HG02870 (cell line): ENCODE measurements at regions not wholly inside any gene's neighbourhood (a gene's known extent, or its start where the extent isn't known, plus 50 kb on each side); places are given as distances from the start of the nearest gene placed in this dataset.
"Not testable (repeated sequence)": the region's sequence is repeated elsewhere in the genome, so short reads cannot be mapped to it uniquely, and the experiment has no call there.

Source experiments
- ATAC-seq: cut with Tn5 transposase; IDR thresholded peaks from one replicate; pipeline ENCODE4 v1.9.1; 2021; ENCODE audit warnings: mild to moderate bottlenecking, moderate library complexity; ENCODE audit not compliant: unreplicated experiment

GRCh38 chr10:29733323-29733722, 98.6 kb upstream of the SVIL start:
- no peak for ATAC-seq

DNA sequence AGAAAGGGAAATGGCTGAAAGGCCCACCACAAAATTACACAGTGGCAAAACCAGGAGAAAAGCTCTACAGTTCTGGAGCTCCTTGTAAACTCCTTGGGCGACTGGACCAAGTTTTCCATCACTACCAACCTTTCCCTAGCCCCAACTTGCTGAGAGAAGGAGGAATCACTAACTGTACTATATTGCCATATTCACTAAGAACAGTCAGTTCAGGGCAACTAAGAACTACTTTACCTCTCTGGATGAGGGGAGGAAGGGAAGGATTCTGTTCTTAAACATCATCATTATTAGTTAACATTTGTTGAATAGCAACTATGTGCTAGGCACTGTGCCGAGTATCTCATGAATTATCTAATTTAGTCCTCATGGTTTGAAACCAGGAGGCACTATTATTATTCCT, 98.1 kb upstream of the SVIL start:
- ATAC-seq: no peak

GRCh38 chr10:29731760-29732159, 97.0 kb upstream of the SVIL start:
- no peak for ATAC-seq

DNA sequence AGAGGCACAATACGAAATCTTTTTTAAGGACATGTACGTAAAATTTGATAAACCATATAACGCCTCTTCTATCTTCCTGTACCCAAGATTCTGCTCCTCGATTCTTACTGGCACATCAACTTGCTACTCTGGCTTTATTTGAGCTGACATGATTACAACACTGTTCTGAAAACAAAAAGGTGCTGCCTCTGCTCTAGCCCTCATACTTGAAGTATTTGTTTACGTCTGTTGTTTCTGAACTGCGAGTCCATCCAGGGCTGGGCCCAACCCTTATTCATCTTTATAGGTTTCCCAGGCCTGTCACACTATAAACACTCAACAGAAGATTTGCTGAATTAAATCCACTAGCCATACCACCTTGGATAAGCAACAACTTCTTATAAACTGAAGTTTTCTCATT, 96.2 kb upstream of the SVIL start:
- no peak for ATAC-seq

GRCh38 chr10:29730458-29730857, 95.7 kb upstream of the SVIL start:
- ATAC-seq: no peak

- no peak for ATAC-seq
Measured at GRCh38 chr10:29728541-29729049, 93.8 kb upstream of the SVIL start.

DNA sequence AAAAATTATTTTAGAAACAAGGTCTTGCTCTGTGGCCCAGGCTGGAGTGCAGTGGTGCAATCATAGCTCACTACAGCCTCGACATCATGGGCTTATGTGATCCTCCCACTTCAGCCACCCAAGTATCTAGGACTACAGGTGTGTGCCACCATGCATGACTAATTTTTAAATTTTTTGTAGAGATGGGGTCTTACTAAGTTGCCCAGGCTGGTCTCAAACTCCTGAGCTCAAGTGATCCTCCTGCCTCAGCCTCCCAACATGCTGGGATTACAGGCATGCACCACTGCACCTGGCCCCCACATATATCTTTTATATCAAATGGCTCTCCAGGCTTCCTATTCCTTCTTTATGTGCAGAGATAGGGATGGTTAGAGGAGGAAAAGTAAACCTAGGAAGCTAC, 91.2 kb upstream of the SVIL start:
- not testable (repeated sequence) for ATAC-seq

DNA sequence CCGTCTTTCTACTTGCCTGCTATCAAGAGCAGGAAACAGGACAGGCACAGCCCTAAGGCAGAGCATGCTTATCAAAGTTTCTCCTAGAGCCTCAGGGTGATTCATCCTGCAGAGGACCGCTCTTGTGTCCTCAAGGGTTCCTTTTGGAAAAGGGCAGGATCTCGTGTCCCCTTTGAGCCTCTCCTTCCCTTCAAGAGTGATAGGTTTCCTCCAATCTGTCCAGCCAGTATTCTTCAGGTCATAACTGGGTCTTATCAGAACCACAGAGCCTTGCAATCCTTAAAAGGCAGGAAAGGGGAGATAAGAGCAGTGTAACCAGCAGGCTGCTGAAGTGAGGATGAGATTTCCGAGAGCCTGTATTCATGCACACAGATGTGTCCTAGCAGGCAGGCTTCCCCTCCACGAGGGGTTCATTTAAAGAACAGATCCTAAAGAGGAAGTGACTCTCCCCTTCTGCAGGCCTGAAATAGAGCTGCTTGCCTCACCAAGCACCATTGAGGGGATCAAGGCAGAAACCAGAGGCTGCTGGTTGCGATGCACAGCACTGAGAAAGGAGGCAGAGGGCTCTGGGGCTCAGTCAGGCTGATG, 90.5 kb upstream of the SVIL start:
- ATAC-seq: no peak

DNA sequence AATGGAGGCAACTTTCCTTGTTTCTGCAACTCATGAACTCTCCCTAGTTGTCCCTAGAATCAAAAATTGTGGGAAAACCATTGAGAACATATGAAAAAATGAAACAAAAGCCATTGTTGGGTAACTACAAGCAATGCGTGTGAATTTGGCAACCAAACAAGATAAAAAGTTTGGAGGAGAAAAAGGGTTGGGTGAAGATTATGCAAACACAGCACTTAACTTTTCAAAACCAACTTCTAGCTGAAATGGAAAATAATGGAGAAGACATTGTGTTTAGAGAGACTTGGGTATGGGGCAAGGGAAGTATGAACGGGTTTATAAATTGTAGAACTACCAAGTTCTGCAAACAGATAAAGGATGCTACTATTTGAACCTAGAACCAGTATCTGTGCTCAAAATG, 89.0 kb upstream of the SVIL start:
- ATAC-seq: no peak

- ATAC-seq: no peak
Measured at GRCh38 chr10:29722777-29723176, 88.0 kb upstream of the SVIL start.

GRCh38 chr10:29720149-29720548, 85.4 kb upstream of the SVIL start:
- no peak for ATAC-seq

GRCh38 chr10:29719281-29719675, 84.5 kb upstream of the SVIL start:
- no peak for ATAC-seq

DNA sequence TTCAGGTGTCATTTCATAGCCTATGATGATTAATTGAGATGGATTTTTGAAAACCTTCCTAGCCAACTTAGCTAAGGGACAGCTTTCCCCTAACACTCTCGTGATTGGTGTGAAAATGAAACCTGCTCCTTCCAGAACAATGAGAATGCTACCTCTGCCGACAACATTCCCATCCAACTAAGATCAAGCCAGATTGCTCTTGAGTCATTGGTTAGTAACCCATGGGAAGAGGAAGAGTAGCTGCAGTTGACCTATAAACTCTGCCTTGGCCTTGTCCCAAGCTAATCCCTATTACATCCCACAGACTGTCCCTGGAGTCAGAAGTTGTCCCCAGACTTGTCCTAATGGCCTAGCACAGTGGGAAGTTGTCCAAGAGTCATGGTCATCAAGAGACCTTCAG, 80.5 kb upstream of the SVIL start:
- ATAC-seq: no peak

DNA sequence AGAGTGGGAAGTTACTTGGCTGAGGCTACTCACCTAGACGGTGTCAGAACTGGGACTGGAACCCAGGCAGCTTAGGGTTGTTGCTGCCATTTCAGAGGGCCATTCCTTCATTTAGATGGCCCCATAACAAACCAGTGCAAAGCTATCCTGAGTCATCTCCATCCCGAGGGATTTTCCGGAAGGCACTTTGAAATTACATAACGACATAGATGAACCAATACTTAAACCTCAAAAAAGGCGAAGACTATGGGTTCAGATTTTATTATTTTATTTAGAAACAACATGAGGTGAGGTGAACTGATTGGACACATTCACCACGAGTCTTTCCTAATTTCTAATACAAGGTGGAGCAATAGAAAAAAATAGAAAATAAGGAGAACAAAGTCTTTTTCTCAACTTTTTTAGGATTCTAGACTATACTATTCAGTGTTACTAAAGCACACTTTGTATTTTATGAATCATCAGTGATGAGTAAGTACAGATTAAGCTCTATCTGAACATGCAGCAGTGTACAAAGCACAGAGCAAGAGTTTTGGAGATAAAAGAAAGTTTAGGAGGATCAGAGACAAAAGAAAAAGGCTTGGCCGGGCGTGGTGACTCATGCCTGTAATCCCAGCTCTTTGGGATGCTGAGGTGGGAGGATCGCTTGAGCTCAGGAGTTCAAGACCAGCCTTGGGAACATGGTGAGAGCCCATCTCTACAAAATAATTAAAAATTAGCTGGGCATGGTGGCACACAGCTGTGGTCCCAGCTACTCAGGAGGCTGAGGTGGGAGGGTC, 79.5 kb upstream of the SVIL start:
- no peak for ATAC-seq

DNA sequence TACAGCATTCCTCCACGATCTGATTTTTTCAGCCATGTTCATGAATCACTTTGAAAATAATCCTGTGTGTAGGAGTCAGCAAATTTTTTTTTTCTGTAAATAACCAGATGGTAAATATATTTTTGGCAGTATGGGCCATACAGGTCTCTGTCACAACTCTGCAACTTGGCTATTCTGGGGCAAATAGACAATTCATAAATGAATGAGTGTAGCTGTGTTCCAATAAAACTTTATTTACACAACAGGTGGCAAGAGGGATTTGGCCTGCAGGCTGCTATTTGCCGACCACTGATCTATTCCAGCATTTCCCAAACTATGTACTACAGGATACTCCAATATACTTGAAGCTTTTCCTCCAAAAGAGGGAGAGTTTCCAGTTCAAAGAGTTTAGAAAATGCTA, 78.7 kb upstream of the SVIL start:
- ATAC-seq: no peak

GRCh38 chr10:29712108-29712507, 77.3 kb upstream of the SVIL start:
- no peak for ATAC-seq

DNA sequence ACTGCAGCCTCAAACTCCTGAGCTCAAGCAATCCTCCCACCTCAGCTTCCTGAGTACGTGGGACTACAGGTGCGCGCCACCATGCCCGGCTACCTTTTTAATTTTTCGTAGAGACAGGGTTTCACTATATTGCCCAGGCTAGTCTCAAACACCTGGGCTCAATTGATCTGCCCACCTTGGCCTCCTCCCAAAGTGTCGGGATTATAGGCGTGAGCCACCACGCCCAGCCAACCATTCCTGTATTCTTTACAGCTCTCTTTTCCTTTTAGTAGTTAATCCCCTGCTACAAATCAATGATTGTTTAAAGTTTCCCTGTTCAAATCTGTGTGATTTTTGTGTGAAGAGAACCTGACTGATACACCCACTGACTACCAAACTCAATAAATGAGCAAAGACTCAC, 75.4 kb upstream of the SVIL start:
- no peak for ATAC-seq

DNA sequence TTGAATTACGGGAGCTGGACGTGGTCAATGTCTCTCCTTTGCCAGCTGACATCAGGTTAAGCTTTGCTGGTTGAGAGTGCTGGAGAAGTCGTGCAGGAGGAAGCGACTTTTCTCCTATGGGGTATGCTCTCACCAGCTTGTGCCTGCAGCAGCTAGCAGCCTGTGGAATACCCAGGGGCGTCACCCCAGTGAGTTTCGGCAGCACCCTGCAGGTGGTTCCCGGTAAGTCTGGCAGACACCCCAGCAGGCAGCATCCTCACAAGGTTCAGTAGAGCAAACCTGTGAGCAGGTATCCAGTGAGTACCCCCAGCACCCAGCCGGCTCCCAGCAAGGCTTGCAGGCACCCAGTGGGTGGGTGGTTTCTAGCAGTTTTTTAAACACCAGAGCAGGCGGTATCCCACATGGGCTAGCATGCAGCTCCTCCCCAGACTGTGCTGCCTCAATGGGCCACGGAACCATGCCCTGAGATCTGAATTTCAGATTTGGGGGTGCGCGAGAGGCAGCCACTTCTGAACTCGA, 74.8 kb upstream of the SVIL start:
- no peak for ATAC-seq

GRCh38 chr10:29703271-29703670, 68.5 kb upstream of the SVIL start:
- no peak for ATAC-seq

DNA sequence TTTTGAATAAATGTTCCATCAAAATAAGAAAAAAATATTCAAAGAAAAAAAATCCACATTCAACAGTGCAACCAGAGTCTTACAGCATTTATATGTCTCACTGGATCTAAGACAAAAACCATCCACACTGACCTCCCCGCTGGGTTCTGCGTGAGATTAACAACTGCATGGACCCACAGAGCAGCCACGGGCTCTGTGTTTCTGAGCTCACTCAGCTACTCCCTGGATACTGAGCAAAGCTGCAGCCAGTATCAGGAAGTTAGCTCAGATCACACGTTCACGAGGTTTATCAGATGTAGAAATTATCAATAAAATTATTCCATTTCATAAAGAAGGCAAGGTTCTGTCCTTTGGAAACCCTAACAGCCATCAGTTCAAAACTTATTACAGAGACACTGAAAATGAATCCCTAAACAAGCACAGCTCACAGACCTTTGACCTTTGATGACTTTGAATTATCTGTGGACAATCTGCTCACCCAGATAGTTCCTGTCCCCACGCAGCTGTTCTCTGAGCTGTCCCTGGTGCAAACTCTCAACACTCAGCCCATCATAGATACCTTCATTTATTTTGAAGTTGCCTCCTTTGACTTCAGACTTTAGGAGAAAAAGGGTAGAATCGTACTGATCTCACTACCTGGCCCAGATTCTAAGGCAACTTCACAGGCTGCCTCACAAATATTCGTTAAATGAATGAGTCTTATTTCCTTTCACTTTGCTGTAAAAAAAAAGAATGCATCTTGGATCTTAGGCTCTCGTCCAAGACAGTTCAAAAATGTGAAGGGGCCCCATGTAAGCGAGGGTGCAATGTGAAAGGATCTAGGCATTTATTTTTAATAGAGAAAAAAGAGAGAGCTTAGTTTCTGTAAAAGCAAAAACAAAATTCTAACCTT, 67.7 kb upstream of the SVIL start:
- no peak for ATAC-seq

DNA sequence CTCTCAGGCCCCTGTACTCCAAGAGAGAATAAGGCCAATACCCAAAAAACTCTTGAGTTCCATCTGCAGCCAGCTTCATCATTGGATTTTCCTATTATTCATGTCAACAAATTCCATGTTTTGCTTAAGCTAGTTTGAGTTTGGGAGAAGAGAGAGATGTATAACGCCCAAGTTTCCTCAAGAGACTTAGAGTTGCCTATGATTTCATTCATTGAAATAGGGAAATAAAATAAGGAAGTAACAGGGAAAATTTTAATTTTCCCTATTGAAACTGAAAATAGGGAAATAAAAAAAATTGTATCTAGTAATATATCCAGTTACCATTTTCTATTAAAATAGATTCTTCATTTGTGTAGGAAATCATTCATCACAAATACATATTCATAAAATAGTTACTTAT, 66.5 kb upstream of the SVIL start:
- no peak for ATAC-seq
